Breast epithelium (tissue), 3 donors: ENCODE measurements at regions not wholly inside any gene's neighbourhood (a gene's known extent, or its start where the extent isn't known, plus 50 kb on each side); places are given as distances from the start of the nearest gene placed in this dataset.

Experiments
- CTCF ChIP-seq, 3 donors: fragments of 450-650 bp; IDR thresholded peaks; one replicate each; pipeline ENCODE4 v1.5.1; 2016 to 2017; ENCODE audit warnings: antibody characterized with exemption in 3 of 3, mild to moderate bottlenecking in 3 of 3, moderate library complexity in 3 of 3
- POLR2A ChIP-seq: fragments of 450-650 bp; IDR thresholded peaks from one replicate; pipeline ENCODE4 v1.6.1; 2016; ENCODE audit warnings: antibody characterized with exemption, mild to moderate bottlenecking, moderate library complexity
- POLR2AphosphoS5 ChIP-seq, 3 donors: sonication (generic); formaldehyde crosslinking; IDR thresholded peaks; one replicate each; pipeline ENCODE4 v1.6.1; 2017; ENCODE audit warnings: antibody characterized with exemption in 3 of 3

DNA sequence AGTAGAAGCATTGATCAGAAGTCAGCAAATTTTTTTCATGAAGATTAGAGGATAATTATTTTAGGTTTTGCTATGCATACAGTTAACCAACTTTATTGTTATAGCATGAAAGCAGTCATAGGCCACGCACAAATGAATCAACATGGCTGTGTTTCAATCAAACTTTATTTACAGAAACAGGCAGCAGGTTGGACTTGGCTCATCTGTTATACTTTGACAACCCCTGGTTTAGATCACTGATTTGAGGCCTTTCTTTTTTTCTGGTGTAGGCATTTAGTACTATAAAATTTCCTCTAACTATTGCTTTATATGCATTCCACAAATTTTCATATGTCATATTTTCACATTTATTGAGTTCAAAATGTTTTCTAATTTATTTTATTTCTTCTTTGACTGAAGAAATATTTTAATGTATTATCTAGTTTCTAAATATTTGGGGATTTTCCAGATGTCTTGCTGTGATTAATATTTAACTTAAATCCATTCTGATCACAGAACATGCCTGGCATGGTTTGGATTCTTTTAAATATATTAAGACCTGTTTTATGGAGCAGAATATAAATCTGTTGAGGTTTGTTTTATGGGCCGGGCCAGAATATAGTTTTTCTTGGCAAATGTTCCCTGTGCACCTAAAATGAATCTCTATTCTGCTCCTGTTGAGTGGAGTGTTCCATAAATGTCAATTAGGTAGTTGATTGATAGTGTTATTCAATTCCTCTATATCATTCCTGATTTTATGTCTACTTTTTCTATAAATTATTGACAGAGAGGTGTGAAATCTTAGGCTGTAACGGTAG lies 116.3 kb upstream of the KLHL29 start:
- no peak for TF ChIP-seq CTCF (IDR thresholded peaks at IDR 0.05)
- no peak for TF ChIP-seq POLR2AphosphoS5 (IDR thresholded peaks at IDR 0.05)
- no peak for TF ChIP-seq POLR2A
